Nephron progenitor cell (in vitro differentiated cells): ENCODE measurements at regions not wholly inside any gene's neighbourhood (a gene's known extent, or its start where the extent isn't known, plus 50 kb on each side); places are given as distances from the start of the nearest gene placed in this dataset.
"Not testable (repeated sequence)": the region's sequence is repeated elsewhere in the genome, so short reads cannot be mapped to it uniquely, and the experiment has no call there.

ENCODE experiments used
- DNase-seq: peaks from one replicate; pipeline ENCODE4 v3.0.0; 2021
- H3K27ac Mint-ChIP-seq: 2 replicates; pipeline ENCODE4 v1.8.0; 2021; ENCODE audit warnings: mild to moderate bottlenecking, moderate library complexity, mixed read lengths
- H3K27me3 Mint-ChIP-seq: 2 replicates; pipeline ENCODE4 v1.8.0; 2021; ENCODE audit warnings: mild to moderate bottlenecking, low read depth, mixed read lengths; ENCODE audit not compliant: poor library complexity
- H3K36me3 Mint-ChIP-seq: 2 replicates; pipeline ENCODE4 v1.8.0; 2021; ENCODE audit warnings: low read depth, mixed read lengths
- H3K4me1 Mint-ChIP-seq: 2 replicates; pipeline ENCODE4 v1.8.0; 2021; ENCODE audit warnings: mixed read lengths
- H3K4me3 Mint-ChIP-seq: 2 replicates; pipeline ENCODE4 v1.8.0; 2021; ENCODE audit warnings: mild to moderate bottlenecking, moderate library complexity, mixed read lengths
- H3K9me3 Mint-ChIP-seq: 2 replicates; pipeline ENCODE4 v1.8.0; 2021; ENCODE audit warnings: mild to moderate bottlenecking, moderate library complexity, mixed read lengths
- TF ChIP-seq, protein P1 (sequence below): fragments of 200-600 bp; sonication (generic); IDR thresholded peaks from 2 replicates; pipeline ENCODE4 v1.5.0; 2021; ENCODE audit warnings: antibody characterized with exemption

GRCh38 chr5:89064054-89064453 is 181.1 kb upstream of the MEF2C start:
- H3K27ac Mint-ChIP-seq = no peak overlapping the region
- TF ChIP-seq, protein P1, sequence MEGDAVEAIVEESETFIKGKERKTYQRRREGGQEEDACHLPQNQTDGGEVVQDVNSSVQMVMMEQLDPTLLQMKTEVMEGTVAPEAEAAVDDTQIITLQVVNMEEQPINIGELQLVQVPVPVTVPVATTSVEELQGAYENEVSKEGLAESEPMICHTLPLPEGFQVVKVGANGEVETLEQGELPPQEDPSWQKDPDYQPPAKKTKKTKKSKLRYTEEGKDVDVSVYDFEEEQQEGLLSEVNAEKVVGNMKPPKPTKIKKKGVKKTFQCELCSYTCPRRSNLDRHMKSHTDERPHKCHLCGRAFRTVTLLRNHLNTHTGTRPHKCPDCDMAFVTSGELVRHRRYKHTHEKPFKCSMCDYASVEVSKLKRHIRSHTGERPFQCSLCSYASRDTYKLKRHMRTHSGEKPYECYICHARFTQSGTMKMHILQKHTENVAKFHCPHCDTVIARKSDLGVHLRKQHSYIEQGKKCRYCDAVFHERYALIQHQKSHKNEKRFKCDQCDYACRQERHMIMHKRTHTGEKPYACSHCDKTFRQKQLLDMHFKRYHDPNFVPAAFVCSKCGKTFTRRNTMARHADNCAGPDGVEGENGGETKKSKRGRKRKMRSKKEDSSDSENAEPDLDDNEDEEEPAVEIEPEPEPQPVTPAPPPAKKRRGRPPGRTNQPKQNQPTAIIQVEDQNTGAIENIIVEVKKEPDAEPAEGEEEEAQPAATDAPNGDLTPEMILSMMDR = no peak
- H3K27me3 Mint-ChIP-seq = peaks cover 7% of the 10 kb centered on the region
- H3K4me3 Mint-ChIP-seq = no peak overlapping the region
- DNase-seq = no peak
- no peaks in the 10 kb centered on the region for H3K9me3 Mint-ChIP-seq
- no peaks in the 10 kb centered on the region for H3K36me3 Mint-ChIP-seq
- H3K4me1 Mint-ChIP-seq = peaks cover 23% of the 10 kb centered on the region

- Mint-ChIP-seq H3K27me3 (peaks cover 7% of the 10 kb centered on the region), H3K9me3 (no peaks in the 10 kb centered on the region), H3K36me3 (no peaks in the 10 kb centered on the region), H3K4me3 (no peak overlapping the region), H3K4me1 (peaks cover 16% of the 10 kb centered on the region), H3K27ac (no peak overlapping the region)
- no peak for DNase-seq
- TF ChIP-seq, protein P1 = no peak
Observed at GRCh38 chr5:89060768-89061167, 177.8 kb upstream of the MEF2C start.

GRCh38 chr5:89059274-89059673 is 176.3 kb upstream of the MEF2C start:
- peaks cover 7% of the 10 kb centered on the region for H3K27me3 Mint-ChIP-seq
- no peak for DNase-seq
- no peak overlapping the region for H3K4me3 Mint-ChIP-seq
- H3K9me3 Mint-ChIP-seq = no peaks in the 10 kb centered on the region
- TF ChIP-seq, protein P1 = no peak
- H3K36me3 Mint-ChIP-seq = no peaks in the 10 kb centered on the region
- no peak overlapping the region for H3K27ac Mint-ChIP-seq
- H3K4me1 Mint-ChIP-seq = peaks cover 5% of the 10 kb centered on the region

GRCh38 chr5:89055695-89056085 is 172.7 kb upstream of the MEF2C start:
- Mint-ChIP-seq H3K27ac (no peak overlapping the region), H3K9me3 (peaks cover 9% of the 10 kb centered on the region), H3K4me1 (no peaks in the 10 kb centered on the region), H3K36me3 (peaks cover under 1% of the 10 kb centered on the region), H3K27me3 (no peaks in the 10 kb centered on the region), H3K4me3 (no peak overlapping the region)
- no peak for DNase-seq
- TF ChIP-seq, protein P1 = no peak

DNA sequence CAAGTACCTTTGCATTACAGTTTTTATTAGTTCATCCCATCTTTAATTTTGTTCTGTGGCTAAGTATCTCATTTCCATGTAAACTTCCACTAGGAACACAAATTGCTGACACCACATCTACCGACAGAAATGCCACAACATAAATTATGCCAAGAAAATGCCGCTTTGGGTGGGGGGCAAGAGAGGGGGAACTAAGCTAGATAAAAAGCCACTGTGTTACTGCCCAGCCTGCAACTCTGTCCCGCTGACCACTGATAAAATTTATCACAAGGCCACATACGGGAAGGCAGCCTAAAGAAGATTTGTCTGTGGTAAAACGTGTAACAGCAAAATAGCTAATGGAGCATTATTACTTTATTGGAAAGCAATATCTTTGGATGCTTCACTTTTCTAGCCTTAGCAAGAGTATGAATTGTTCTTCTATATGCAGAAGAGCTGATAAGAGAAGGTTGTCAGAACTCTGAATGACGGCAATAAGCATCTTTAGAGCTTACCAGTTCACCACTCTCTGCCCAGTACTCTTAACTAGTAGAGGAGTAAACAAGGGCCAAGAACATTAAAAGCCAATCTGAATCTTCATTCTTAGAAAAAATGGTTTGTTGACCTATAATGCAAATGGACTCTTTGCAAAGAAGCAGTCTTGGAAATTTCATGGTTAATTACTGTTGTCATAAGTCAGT is 172.2 kb upstream of the MEF2C start:
- no peak overlapping the region for H3K27ac Mint-ChIP-seq
- no peaks in the 10 kb centered on the region for H3K4me1 Mint-ChIP-seq
- TF ChIP-seq, protein P1 = no peak
- no peak overlapping the region for H3K4me3 Mint-ChIP-seq
- peaks cover 6% of the 10 kb centered on the region for H3K36me3 Mint-ChIP-seq
- no peak for DNase-seq
- no peaks in the 10 kb centered on the region for H3K27me3 Mint-ChIP-seq
- H3K9me3 Mint-ChIP-seq = peaks cover 14% of the 10 kb centered on the region

DNA sequence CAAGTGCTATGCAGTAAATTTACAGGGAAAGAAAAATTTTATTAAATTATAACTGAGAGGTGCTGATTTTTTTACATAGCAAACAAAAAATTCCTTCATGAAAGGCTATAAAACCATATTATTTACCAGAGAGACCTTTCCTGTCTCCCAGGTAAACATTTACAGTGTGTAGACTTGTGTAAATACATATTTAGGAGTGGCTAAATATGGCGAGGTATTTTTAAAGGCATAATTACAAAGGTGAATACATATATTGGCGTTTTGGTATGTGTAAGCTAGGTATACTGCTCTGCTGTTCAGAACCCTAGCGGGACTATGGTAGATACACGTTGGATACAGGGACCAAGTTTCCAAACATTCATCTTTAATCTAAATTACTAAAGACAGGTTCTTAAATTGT is 170.6 kb upstream of the MEF2C start:
- no peak overlapping the region for H3K4me3 Mint-ChIP-seq
- H3K36me3 Mint-ChIP-seq = peaks cover 10% of the 10 kb centered on the region
- no peak overlapping the region for H3K27ac Mint-ChIP-seq
- H3K9me3 Mint-ChIP-seq = peaks cover 24% of the 10 kb centered on the region
- H3K27me3 Mint-ChIP-seq = no peaks in the 10 kb centered on the region
- no peak for DNase-seq
- H3K4me1 Mint-ChIP-seq = no peaks in the 10 kb centered on the region
- TF ChIP-seq, protein P1 = no peak

DNA sequence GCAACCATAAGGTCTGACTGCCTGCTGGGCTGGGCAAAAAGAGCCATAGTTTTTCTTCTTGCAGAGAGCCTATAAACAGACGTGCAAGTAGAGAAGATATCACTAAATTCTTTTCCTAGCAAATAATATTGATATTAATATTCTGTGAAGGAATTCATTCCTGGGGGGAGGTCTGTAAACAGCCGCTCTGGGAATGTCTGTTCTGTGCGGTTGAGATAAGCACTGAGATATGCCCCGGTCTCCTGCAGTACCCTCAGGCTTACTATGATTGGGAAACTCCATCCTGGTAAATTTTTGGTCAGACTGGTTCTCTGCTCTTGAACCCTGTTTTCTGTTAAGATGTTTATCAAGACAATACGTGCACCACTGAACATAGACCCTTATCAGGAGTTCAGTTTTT is 167.1 kb upstream of the MEF2C start:
- H3K36me3 Mint-ChIP-seq = peaks cover 10% of the 10 kb centered on the region
- peaks cover 24% of the 10 kb centered on the region for H3K9me3 Mint-ChIP-seq
- not testable (repeated sequence) for H3K4me3 Mint-ChIP-seq, H3K27me3 Mint-ChIP-seq, H3K4me1 Mint-ChIP-seq, H3K27ac Mint-ChIP-seq, DNase-seq
